ENCODE measurements at regions not wholly inside any gene's neighbourhood (a gene's known extent, or its start where the extent isn't known, plus 50 kb on each side); places are given as distances from the start of the nearest gene placed in this dataset.

GRCh38 chr3:87805670-87806069 lies 253.1 kb downstream of the CGGBP1 start:
- TF ChIP-seq CTCF (conservative IDR thresholded peaks at IDR 0.05 in 1 of 2, IDR thresholded peaks at IDR 0.05 in 1 of 2; ENCODE audit: low read depth in 1 of 2, low read length in 2 of 2) = no peak
- TF ChIP-seq EZH2 (IDR thresholded peaks at IDR 0.05; ENCODE audit: low read length, missing control alignments) = no peak

Measured in fibroblast of lung (primary cell).